ENCODE measurements at regions not wholly inside any gene's neighbourhood (a gene's known extent, or its start where the extent isn't known, plus 50 kb on each side); places are given as distances from the start of the nearest gene placed in this dataset.
A peak's percentile ranks its signal among the peaks of the same experiment; 100 is the strongest.

- DNase-seq (ENCODE audit: extremely low read depth, low read depth): peak; percentile 3
- TF ChIP-seq CTCF (IDR thresholded peaks at IDR 0.05; ENCODE audit: low read depth, low read length, missing control alignments): no peak
- no peak overlapping the region for H3K4me3 ChIP-seq (replicated peaks; ENCODE audit: low read depth, low read length)
Measured at GRCh38 chr7:83701736-83702135, 52.8 kb upstream of the SEMA3E start.
